ENCODE measurements at regions not wholly inside any gene's neighbourhood (a gene's known extent, or its start where the extent isn't known, plus 50 kb on each side); places are given as distances from the start of the nearest gene placed in this dataset.
"Not testable (repeated sequence)": the region's sequence is repeated elsewhere in the genome, so short reads cannot be mapped to it uniquely, and the experiment has no call there.

DNA sequence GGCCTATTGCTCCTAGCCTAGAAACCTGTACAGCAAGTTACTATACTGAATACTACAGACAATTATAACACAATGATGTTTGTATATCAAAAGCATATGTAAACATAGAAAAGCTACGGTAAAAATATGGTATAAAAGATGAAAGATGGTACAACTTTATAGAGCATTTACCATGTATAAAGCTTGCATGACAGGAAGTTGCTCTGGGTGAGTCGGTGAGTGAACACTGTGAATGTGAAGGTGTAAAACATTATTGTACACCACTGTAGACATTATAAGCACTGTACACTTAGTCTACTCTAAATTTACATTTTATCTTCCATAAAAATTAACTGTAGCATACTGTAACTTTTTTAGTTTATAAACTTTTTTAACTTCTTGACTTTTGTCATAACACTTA, 674.3 kb upstream of the ZWINT start:
- no peak for DNase-seq (ENCODE audit: low spot score in 2 of 2)
- no peaks in the 10 kb centered on the region for H3K27me3 ChIP-seq
- intact Hi-C loops (cut with DNase I): no loop called here

DNA sequence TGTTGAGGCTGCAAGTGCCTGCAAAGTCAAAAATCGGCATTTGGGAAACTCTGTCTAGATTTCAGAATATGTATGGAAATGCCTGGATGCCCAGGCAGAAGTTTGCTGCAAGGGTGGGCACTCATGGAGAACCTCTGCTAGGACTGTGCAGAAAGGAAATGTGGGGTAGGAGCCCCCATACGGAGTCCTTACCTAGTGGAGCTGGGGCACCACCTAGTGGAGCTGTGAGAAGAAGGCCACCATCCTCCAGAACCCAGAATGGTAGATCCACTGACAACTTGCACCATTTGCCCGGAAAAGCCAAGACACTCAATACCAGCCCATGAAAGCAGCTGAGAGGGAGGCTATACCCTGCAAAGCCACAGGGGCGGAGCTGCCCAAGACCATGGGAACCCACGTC, 671.2 kb upstream of the ZWINT start:
- H3K4me3 ChIP-seq; H3K9me3 ChIP-seq; DNase-seq (ENCODE audit: low spot score in 2 of 2); H3K4me1 ChIP-seq; H3K27me3 ChIP-seq; intact Hi-C loops (cut with DNase I); H3K27ac ChIP-seq; H3K36me3 ChIP-seq: not testable (repeated sequence)

More for the DNA sequence above, 674.3 kb upstream of the ZWINT start:
- H3K4me3 ChIP-seq: no peak overlapping the region
- TF ChIP-seq, protein P1, sequence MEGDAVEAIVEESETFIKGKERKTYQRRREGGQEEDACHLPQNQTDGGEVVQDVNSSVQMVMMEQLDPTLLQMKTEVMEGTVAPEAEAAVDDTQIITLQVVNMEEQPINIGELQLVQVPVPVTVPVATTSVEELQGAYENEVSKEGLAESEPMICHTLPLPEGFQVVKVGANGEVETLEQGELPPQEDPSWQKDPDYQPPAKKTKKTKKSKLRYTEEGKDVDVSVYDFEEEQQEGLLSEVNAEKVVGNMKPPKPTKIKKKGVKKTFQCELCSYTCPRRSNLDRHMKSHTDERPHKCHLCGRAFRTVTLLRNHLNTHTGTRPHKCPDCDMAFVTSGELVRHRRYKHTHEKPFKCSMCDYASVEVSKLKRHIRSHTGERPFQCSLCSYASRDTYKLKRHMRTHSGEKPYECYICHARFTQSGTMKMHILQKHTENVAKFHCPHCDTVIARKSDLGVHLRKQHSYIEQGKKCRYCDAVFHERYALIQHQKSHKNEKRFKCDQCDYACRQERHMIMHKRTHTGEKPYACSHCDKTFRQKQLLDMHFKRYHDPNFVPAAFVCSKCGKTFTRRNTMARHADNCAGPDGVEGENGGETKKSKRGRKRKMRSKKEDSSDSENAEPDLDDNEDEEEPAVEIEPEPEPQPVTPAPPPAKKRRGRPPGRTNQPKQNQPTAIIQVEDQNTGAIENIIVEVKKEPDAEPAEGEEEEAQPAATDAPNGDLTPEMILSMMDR (IDR thresholded peaks at IDR 0.05): no peak
- H3K36me3 ChIP-seq: no peaks in the 10 kb centered on the region
- no peaks in the 10 kb centered on the region for H3K9me3 ChIP-seq
- no peak overlapping the region for H3K27ac ChIP-seq
- H3K4me1 ChIP-seq: no peaks in the 10 kb centered on the region

DNA sequence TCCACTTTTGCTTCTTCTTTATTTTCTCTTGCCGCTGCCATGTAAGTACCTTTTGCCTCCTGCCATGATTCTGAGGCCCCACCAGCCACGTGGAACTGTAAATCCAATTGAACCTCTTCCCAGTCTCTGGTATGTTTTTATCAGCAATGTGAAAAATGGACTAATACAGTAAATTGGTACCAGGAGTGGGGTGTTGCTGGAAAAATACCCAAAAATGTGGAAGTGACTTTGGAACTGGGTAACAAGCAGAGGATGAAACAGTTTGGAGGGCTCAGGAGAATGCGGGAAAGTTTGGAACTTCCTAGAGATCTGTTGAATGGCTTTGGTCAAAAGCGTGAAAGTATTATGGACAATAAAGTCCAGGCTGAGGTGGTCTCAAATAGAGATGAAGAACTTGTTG, 670.3 kb upstream of the ZWINT start:
- no peaks in the 10 kb centered on the region for H3K4me1 ChIP-seq
- intact Hi-C loops (cut with DNase I): no loop called here
- H3K4me3 ChIP-seq: no peak overlapping the region
- no peaks in the 10 kb centered on the region for H3K9me3 ChIP-seq
- H3K27ac ChIP-seq: no peak overlapping the region
- TF ChIP-seq, protein P1 (IDR thresholded peaks at IDR 0.05): no peak
- no peaks in the 10 kb centered on the region for H3K36me3 ChIP-seq
- DNase-seq (ENCODE audit: low spot score in 2 of 2): no peak
- H3K27me3 ChIP-seq: no peaks in the 10 kb centered on the region

DNA sequence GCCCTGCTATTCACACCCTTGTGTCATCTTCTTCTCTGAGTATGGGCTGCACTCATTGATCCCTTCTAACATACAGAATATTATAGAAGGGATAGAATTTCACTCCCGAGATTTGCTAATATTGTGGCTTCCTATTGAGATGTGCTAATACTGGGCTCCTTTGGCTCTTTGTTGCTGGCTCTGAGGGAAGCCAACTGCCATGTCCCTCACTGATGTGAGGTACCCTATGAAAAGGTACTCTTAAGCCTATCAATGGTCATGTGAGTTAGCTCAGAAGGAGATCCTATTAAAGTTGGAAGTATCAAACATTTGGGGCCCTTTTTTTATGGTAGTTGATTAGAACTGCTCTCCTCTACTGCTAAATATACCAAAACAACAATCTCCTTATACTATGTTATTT, 665.2 kb upstream of the ZWINT start:
- H3K27me3 ChIP-seq: no peaks in the 10 kb centered on the region

DNA sequence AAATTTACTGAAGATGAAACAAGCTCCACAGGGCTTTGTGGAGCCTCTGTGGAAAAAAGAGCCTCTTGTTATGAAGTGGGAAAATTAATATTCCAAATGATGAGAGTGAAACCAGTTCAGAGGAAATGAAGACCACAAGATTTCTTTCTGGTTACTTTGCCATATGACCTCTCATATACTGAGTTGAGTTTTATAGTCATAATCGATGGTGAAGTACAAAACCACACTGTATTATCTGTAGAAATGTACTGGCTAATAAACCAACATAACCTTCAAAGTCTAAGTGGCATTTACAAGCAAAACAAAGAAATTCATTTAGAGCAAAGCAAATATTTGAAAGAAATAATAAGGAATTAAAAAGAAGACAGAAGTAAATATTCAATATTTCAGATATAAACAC, 662.6 kb upstream of the ZWINT start:
- TF ChIP-seq, protein P1 (IDR thresholded peaks at IDR 0.05): no peak
- Histone ChIP-seq H3K36me3 (no peaks in the 10 kb centered on the region), H3K4me1 (no peaks in the 10 kb centered on the region), H3K27ac (no peak overlapping the region), H3K27me3 (no peaks in the 10 kb centered on the region), H3K4me3 (no peak overlapping the region), H3K9me3 (no peaks in the 10 kb centered on the region)
- no peak for DNase-seq (ENCODE audit: low spot score in 2 of 2)
- intact Hi-C loops (cut with DNase I): no loop called here

More for the DNA sequence above, 665.2 kb upstream of the ZWINT start:
- Histone ChIP-seq H3K9me3 (no peaks in the 10 kb centered on the region), H3K4me3 (no peak overlapping the region), H3K36me3 (no peaks in the 10 kb centered on the region), H3K27ac (no peak overlapping the region), H3K4me1 (no peaks in the 10 kb centered on the region)
- no peak for DNase-seq (ENCODE audit: low spot score in 2 of 2)
- intact Hi-C loops (cut with DNase I): no loop called here
- TF ChIP-seq, protein P1 (IDR thresholded peaks at IDR 0.05): no peak

DNA sequence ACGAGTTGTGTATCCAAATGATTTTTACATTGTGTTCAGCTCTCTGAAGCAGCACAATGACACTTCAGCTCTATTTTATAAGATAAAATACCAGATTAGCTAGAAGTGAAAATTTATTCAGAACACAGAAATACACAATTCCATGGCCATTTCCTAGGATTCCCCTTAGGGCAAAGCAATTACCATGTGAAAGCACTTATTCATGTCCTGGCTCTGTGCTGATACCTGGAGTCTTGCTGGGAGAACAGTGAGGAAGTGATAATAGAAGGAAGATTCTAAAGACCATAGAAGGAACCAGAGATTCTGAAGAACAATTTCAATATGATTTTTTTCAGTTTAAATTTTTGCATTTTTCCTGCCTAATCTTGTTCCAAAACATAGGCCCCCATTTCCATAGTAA, 657.4 kb upstream of the ZWINT start:
- no peak overlapping the region for H3K4me3 ChIP-seq
- intact Hi-C loops (cut with DNase I): no loop called here
- TF ChIP-seq, protein P1 (IDR thresholded peaks at IDR 0.05): no peak
- no peaks in the 10 kb centered on the region for H3K4me1 ChIP-seq
- no peaks in the 10 kb centered on the region for H3K27me3 ChIP-seq
- H3K9me3 ChIP-seq: no peaks in the 10 kb centered on the region
- no peak for DNase-seq (ENCODE audit: low spot score in 2 of 2)
- H3K36me3 ChIP-seq: no peaks in the 10 kb centered on the region
- H3K27ac ChIP-seq: no peak overlapping the region
